GM21737 (cell line): ENCODE measurements at regions not wholly inside any gene's neighbourhood (a gene's known extent, or its start where the extent isn't known, plus 50 kb on each side); places are given as distances from the start of the nearest gene placed in this dataset.
"Not testable (repeated sequence)": the region's sequence is repeated elsewhere in the genome, so short reads cannot be mapped to it uniquely, and the experiment has no call there.

ENCODE experiments used
- ATAC-seq: cut with Tn5 transposase; IDR thresholded peaks from one replicate; pipeline ENCODE4 v1.9.1; 2021; ENCODE audit warnings: mild to moderate bottlenecking, moderate library complexity; ENCODE audit not compliant: unreplicated experiment

- no peak for ATAC-seq
Observed at GRCh38 chr2:21821672-21822227, 698.0 kb downstream of the TDRD15 start.

GRCh38 chr2:21822505-21822904, 698.7 kb downstream of the TDRD15 start:
- ATAC-seq, result no peak

GRCh38 chr2:21833767-21834166, 710.0 kb downstream of the TDRD15 start:
- ATAC-seq, result no peak

GRCh38 chr2:21836261-21836660, 712.5 kb downstream of the TDRD15 start:
- ATAC-seq, result no peak

GRCh38 chr2:21836719-21837118, 713.0 kb downstream of the TDRD15 start:
- no peak for ATAC-seq

DNA sequence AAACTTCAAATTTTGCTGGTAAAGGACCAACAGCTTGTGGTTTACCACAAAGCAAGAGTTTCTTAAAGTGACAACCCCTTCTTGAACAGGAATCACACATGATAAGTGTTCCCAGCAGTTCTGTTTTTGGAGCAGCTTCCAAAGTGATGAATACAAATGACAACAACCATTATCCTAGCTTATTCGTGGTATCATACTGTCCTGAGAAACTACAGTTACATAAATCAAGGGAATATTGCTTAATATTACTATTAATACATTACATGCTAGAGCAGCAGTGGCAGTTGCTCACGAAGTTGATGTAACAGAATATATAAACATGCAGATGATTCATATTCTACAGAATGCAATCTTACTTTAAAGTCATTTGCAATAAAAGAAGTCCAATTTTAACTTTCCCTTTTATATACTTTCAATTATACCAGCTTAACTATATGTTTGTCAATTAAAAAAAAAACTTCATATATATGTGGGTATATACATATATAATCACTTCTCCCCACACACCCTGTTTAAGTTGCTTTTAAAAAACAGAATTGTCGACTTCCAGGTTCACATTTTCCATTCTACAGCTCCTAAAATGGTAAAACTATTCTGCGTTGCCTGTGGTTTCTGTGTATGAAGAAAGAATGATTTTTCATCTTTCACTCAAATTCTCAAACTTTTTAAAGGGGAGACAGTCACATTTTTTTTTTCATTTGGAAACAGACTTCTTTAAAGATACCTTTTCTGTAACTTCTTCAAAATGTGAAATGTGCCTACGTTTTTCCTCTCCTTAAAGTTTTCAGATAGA, 713.6 kb downstream of the TDRD15 start:
- no peak for ATAC-seq

GRCh38 chr2:21841341-21841740, 717.6 kb downstream of the TDRD15 start:
- no peak for ATAC-seq

GRCh38 chr2:21850367-21850766, 726.6 kb downstream of the TDRD15 start:
- not testable (repeated sequence) for ATAC-seq

DNA sequence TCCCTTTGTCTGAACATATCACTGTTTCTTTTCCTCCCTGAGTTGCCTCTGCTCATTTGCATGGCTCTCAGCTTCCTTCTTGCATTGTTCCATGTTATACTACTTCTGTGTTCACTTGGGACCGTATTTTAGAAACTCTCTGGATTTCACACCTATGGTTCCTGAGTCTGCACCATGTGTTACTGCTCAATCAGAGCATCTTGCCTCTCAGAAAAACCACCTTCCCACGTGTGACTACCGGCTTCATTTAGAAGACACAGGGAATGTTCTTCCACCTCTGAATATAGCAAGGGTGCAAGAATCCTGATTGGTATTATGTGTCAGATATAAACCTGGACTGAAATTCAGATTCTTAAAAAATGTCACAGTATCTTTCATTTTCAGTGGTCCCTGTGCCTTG, 731.2 kb downstream of the TDRD15 start:
- ATAC-seq, result no peak

- ATAC-seq, result no peak
Observed at GRCh38 chr2:21856708-21857107, 732.9 kb downstream of the TDRD15 start.

DNA sequence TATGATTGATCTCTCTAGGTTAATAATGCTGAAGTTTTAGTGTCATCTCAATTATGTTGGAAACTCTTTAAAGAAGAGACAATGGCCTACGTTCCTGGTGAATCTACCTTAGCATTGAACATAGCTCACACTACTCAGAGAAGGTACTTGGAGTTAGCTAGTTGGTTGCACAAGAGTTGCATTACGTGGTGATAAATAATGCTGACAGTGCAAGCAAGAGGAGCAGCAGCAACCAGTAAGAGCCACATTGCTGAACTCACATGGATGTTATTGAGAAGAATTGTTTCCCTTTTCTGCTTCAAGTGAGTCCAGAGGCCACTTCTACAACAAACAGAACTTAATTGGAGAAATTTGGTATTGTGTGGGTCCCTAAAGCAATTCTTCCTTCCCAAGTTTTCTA, 737.1 kb downstream of the TDRD15 start:
- no peak for ATAC-seq

GRCh38 chr2:21866316-21866715, 742.5 kb downstream of the TDRD15 start:
- ATAC-seq, result no peak

DNA sequence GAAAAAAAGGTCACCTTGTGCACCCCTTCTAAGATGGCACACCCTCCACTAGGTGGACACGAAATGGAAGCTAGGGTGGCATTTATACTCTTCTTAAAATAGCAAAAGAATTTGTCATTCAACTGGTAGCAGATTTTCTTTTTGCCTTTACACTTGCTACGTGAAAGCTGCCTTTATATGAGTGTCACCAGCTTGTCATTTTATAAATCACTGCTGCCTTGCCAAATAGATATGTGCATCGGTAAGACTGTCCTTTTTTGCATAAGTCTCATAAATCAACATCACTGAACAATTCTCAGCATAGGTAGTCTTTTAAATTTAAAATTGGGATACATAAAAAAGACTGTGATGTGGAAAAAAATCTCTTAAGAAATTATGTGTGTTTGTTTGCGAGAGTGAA, 764.1 kb downstream of the TDRD15 start:
- ATAC-seq, result no peak

DNA sequence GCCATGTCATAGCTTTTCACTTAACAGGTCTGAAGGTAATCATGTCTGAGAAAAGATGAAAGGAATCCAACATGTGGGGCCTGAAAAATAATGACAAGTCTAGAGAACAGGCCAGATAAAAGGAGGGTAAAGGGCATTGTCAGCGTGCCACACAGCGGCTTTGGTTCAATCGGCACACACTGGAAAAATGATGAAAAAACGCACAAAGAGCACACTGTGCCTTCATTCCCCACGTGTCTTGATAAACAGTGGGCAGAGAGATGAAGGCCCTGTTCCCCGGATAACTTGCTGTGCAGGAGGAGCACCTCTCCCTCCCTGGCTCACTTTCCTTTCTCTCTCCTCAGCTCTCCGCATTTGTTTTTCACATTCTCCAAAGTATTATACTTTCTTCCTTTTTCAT, 766.3 kb downstream of the TDRD15 start:
- ATAC-seq, result no peak

DNA sequence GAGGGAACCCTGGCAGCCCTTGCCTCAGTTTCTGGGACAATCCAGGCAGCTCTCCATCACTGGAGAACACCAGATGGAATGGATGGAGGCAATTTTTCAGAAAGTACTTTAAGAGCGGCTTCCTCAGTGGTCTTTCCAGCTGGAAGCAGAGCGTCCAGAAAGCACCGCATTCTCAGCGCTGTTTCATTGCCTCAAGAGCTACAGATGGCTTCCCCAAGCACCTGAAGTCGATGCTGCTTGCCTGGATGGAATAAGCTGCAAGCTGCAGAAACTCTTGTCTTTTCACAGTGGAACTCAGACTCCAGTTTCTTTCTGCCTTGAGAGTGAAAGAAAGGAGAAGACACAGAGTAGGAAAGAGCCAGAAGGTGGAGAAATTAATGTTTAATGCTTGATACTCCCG, 766.9 kb downstream of the TDRD15 start:
- ATAC-seq, result no peak

DNA sequence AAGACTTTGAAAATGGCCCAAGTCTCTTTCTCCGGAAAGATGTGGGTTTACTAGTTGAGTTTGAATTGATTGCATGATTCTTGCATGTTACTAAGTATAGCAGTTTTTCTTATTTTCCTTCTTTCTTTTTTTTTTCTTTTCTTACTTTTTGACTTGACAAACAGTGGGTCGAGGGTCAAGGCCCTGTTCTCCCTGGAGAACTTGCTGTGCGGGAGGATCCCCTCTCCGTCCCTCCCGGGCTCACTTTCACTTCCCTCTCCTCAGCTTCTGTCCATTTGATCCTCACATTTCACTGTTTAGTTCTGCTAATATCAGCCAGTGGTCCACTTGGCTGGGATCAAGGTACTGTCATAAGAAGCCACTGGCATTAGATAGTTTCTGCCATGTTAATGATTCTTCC, 767.4 kb downstream of the TDRD15 start:
- no peak for ATAC-seq

DNA sequence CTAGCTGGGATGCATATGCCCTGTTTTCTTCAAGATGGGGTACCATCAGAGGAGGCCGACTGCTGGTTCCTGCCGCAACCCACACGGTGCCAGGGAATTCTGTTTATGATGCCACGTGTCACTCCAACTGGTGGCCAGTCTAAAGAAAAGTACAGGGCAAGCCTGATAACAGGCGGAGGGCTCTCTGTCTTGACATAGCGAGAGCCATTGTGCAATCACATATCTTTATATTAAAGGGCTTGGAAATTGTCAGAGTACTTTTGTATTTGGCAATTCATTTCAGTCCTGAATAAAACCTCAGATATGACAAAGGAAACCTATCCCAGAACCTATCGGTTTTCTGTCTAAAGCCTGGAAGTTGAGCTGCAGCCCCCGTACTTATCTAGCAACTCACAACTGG, 768.4 kb downstream of the TDRD15 start:
- ATAC-seq, result no peak

- no peak for ATAC-seq
Observed at GRCh38 chr2:21895200-21895599, 771.4 kb downstream of the TDRD15 start.

- not testable (repeated sequence) for ATAC-seq
Observed at GRCh38 chr2:21908712-21909380, 785.1 kb downstream of the TDRD15 start.

- no peak for ATAC-seq
Observed at GRCh38 chr2:21910832-21911507, 787.2 kb downstream of the TDRD15 start.

DNA sequence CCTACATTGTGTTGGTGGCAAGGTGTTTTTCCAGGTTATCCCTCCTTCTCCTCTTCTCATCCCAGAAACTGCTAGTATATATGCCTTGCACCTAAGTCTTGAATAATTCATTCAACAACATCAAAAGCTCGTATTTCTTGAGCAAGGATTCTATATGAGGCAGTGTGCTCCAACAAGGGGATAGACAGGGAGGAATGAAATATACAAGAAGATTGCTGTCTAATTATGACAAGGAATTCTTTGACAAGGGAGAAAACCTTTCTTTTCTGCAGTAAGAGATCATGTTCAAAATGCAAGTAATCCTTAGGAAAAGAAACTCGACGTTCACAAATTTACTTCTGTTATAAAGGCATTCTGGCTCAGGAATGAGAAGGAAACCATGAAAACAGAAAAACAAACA, 788.6 kb downstream of the TDRD15 start:
- ATAC-seq, result no peak

DNA sequence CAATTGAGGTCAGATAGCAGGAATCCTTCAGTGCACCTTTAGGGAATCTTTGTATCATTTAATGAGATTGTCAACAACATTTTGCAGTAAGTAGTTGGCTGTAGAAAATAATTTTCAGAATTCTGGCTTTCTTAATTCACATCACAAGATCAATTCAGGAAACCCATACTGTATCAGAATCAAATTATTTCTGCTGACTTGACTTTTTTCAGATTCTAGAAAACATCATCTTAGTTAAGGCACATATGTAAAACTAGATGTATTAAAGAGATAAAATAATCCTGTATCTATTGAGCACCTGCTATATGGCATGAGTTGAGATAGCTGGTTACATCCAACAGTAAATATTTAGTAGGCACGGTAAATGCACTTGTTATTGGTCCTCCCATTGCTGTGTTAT, 791.4 kb downstream of the TDRD15 start:
- no peak for ATAC-seq
